GM23338 (cell line): ENCODE measurements at regions not wholly inside any gene's neighbourhood (a gene's known extent, or its start where the extent isn't known, plus 50 kb on each side); places are given as distances from the start of the nearest gene placed in this dataset.

ENCODE experiments used
- ATAC-seq: fragments of 200-7000 bp; cut with Tn5 transposase; 3 replicates; pipeline ENCODE4 v1.9.1; 2020
- DNase-seq: peaks from one replicate; pipeline ENCODE4 v3.0.0-alpha.2; 2015; ENCODE audit warnings: low spot score
- H2AFZ ChIP-seq: fragments of 200-600 bp; sonication (generic); 2 replicates; pipeline ENCODE4 v1.8.0; 2016; ENCODE audit warnings: antibody characterized with exemption, mild to moderate bottlenecking, moderate library complexity
- H3F3A ChIP-seq: fragments of 200-600 bp; sonication (generic); replicated peaks from 2 replicates; pipeline ENCODE4 v1.8.0; 2017; ENCODE audit warnings: antibody characterized with exemption, mixed run types, low read depth
- H3K27ac ChIP-seq: fragments of 200-600 bp; sonication (generic); 2 replicates; pipeline ENCODE4 v1.6.1; 2016; ENCODE audit warnings: low read depth
- H3K27me3 ChIP-seq: fragments of 200-600 bp; sonication (generic); 2 replicates; pipeline ENCODE4 v1.8.0; 2016; ENCODE audit warnings: mild to moderate bottlenecking, mixed run types, moderate library complexity; ENCODE audit not compliant: insufficient read depth
- H3K36me3 ChIP-seq: fragments of 200-600 bp; sonication (generic); 2 replicates; pipeline ENCODE4 v1.8.0; 2016; ENCODE audit warnings: mild to moderate bottlenecking; ENCODE audit not compliant: insufficient read depth
- H3K4me1 ChIP-seq: fragments of 200-600 bp; sonication (generic); 2 replicates; pipeline ENCODE4 v1.8.0; 2016; ENCODE audit warnings: mild to moderate bottlenecking, moderate library complexity; ENCODE audit not compliant: insufficient read depth
- H3K4me2 ChIP-seq: fragments of 200-600 bp; sonication (generic); 2 replicates; pipeline ENCODE4 v1.7.1; 2017; ENCODE audit warnings: mixed run types
- H3K4me3 ChIP-seq: fragments of 200-600 bp; sonication (generic); 2 replicates; pipeline ENCODE4 v1.6.1; 2016; ENCODE audit warnings: mixed run types
- H3K79me2 ChIP-seq: fragments of 200-600 bp; sonication (generic); replicated peaks from 2 replicates; pipeline ENCODE4 v1.8.0; 2017; ENCODE audit warnings: mild to moderate bottlenecking; ENCODE audit not compliant: insufficient read depth
- H3K9me2 ChIP-seq: fragments of 200-600 bp; sonication (generic); 2 replicates; pipeline ENCODE4 v1.8.0; 2017; ENCODE audit not compliant: insufficient read depth
- H4K20me1 ChIP-seq: fragments of 200-600 bp; sonication (generic); replicated peaks from 2 replicates; pipeline ENCODE4 v1.8.0; 2017; ENCODE audit warnings: mild to moderate bottlenecking; ENCODE audit not compliant: insufficient read depth
- H3K27ac Mint-ChIP-seq: 2 replicates; pipeline ENCODE4 v1.8.0; 2020; ENCODE audit warnings: inconsistent platforms, mild to moderate bottlenecking, moderate library complexity, mixed read lengths
- H3K27me3 Mint-ChIP-seq: 3 replicates; pipeline ENCODE4 v1.8.0; 2022; ENCODE audit warnings: low read depth, mild to moderate bottlenecking, moderate library complexity, mixed read lengths, inconsistent platforms; ENCODE audit not compliant: insufficient read depth, poor library complexity
- H3K36me3 Mint-ChIP-seq: 3 replicates; pipeline ENCODE4 v1.8.0; 2021; ENCODE audit warnings: low read depth, mild to moderate bottlenecking, inconsistent platforms, moderate library complexity, mixed read lengths
- H3K4me1 Mint-ChIP-seq: 3 replicates; pipeline ENCODE4 v1.8.0; 2020; ENCODE audit warnings: mild to moderate bottlenecking, inconsistent platforms, mixed read lengths
- H3K4me3 Mint-ChIP-seq: 3 replicates; pipeline ENCODE4 v1.8.0; 2021; ENCODE audit warnings: moderate library complexity, mild to moderate bottlenecking, inconsistent platforms, mixed read lengths
- H3K9me3 Mint-ChIP-seq: 3 replicates; pipeline ENCODE4 v1.8.0; 2020; ENCODE audit warnings: moderate library complexity, mild to moderate bottlenecking, inconsistent platforms, mixed read lengths
- CREB1 ChIP-seq: fragments of 250-450 bp; sonication (Bioruptor Pico); IDR thresholded peaks from 2 replicates; pipeline ENCODE4 v1.5.0; 2020; ENCODE audit warnings: low read depth, mild to moderate bottlenecking, moderate library complexity
- EZH2 ChIP-seq: fragments of 200-600 bp; sonication (generic); IDR thresholded peaks from one replicate; pipeline ENCODE4 v1.8.0; 2017; ENCODE audit warnings: antibody characterized with exemption, mild to moderate bottlenecking, low read depth; ENCODE audit not compliant: unreplicated experiment
- EZH2phosphoT487 ChIP-seq: fragments of 200-600 bp; sonication (generic); IDR thresholded peaks from one replicate; pipeline ENCODE4 v1.8.1; 2018; ENCODE audit warnings: antibody characterized with exemption; ENCODE audit not compliant: unreplicated experiment
- JUNB ChIP-seq: IDR thresholded peaks from one replicate; pipeline ENCODE4 v1.6.1; 2016; ENCODE audit warnings: antibody characterized with exemption; ENCODE audit not compliant: unreplicated experiment
- NANOG ChIP-seq: IDR thresholded peaks from 2 replicates; pipeline ENCODE4 v1.6.1; 2016; ENCODE audit warnings: antibody characterized with exemption, borderline replicate concordance
- POLR2AphosphoS5 ChIP-seq: IDR thresholded peaks from 2 replicates; pipeline ENCODE4 v1.6.1; 2016; ENCODE audit warnings: antibody characterized with exemption, low read depth
- REST ChIP-seq: IDR thresholded peaks from one replicate; pipeline ENCODE4 v1.6.1; 2018; ENCODE audit warnings: antibody characterized with exemption; ENCODE audit not compliant: unreplicated experiment
- ZNF331 ChIP-seq: fragments of 250-450 bp; sonication (Bioruptor Pico); IDR thresholded peaks from 2 replicates; pipeline ENCODE4 v1.5.0; 2020; ENCODE audit warnings: low read depth, mild to moderate bottlenecking, moderate library complexity
- TF ChIP-seq, protein P1 (sequence below), 2 experiments: fragments of 200-600 bp in 1 of 2; sonication (generic) in 1 of 2; conservative IDR thresholded peaks; 2 replicates each; pipeline versions ENCODE4 v1.5.1 to v1.6.1; 2016 to 2017; ENCODE audit warnings: antibody characterized with exemption in 2 of 2, low read depth in 2 of 2, mild to moderate bottlenecking in 2 of 2, moderate library complexity in 1 of 2
- TF ChIP-seq, protein P2 (sequence below): IDR thresholded peaks from 2 replicates; pipeline ENCODE4 v1.6.1; 2016; ENCODE audit warnings: antibody characterized with exemption

- TF ChIP-seq, protein P1, sequence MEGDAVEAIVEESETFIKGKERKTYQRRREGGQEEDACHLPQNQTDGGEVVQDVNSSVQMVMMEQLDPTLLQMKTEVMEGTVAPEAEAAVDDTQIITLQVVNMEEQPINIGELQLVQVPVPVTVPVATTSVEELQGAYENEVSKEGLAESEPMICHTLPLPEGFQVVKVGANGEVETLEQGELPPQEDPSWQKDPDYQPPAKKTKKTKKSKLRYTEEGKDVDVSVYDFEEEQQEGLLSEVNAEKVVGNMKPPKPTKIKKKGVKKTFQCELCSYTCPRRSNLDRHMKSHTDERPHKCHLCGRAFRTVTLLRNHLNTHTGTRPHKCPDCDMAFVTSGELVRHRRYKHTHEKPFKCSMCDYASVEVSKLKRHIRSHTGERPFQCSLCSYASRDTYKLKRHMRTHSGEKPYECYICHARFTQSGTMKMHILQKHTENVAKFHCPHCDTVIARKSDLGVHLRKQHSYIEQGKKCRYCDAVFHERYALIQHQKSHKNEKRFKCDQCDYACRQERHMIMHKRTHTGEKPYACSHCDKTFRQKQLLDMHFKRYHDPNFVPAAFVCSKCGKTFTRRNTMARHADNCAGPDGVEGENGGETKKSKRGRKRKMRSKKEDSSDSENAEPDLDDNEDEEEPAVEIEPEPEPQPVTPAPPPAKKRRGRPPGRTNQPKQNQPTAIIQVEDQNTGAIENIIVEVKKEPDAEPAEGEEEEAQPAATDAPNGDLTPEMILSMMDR (conservative IDR thresholded peaks at IDR 0.05; ENCODE audit: low read depth in 2 of 2), result no peak
- no peak for TF ChIP-seq CREB1 (CRISPR knock-in tag)
Observed at GRCh38 chr3:70744536-70744935, 432.1 kb upstream of the MDFIC2 start (continued).

GRCh38 chr3:70743754-70744153, 431.3 kb upstream of the MDFIC2 start:
- Histone ChIP-seq H2AFZ (no peak overlapping the region), H3K36me3 (no peaks in the 10 kb centered on the region), H3K4me2 (no peak overlapping the region), H3K27ac (no peak overlapping the region), H3K4me1 (peaks cover 6% of the 10 kb centered on the region; the same call in 1 of the 2 replicates), H3K27me3 (no peaks in the 10 kb centered on the region), H3F3A (no peaks in the 10 kb centered on the region), H3K9me2 (peaks cover 9% of the 10 kb centered on the region; the same call in 1 of the 2 replicates), H4K20me1 (no peaks in the 10 kb centered on the region), H3K4me3 (no peak overlapping the region), H3K79me2 (no peaks in the 10 kb centered on the region)
- Mint-ChIP-seq H3K9me3 (no peaks in the 10 kb centered on the region), H3K4me1 (peaks cover 15% of the 10 kb centered on the region), H3K36me3 (no peaks in the 10 kb centered on the region), H3K27me3 (peaks cover 4% of the 10 kb centered on the region), H3K27ac (no peak overlapping the region), H3K4me3 (no peak overlapping the region)
- ATAC-seq (no peak), DNase-seq (no peak)
- no peak for TF ChIP-seq REST
- TF ChIP-seq, protein P2, sequence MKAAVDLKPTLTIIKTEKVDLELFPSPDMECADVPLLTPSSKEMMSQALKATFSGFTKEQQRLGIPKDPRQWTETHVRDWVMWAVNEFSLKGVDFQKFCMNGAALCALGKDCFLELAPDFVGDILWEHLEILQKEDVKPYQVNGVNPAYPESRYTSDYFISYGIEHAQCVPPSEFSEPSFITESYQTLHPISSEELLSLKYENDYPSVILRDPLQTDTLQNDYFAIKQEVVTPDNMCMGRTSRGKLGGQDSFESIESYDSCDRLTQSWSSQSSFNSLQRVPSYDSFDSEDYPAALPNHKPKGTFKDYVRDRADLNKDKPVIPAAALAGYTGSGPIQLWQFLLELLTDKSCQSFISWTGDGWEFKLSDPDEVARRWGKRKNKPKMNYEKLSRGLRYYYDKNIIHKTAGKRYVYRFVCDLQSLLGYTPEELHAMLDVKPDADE, result no peak
- no peak for TF ChIP-seq NANOG
- no peak for TF ChIP-seq JUNB
- no peak for TF ChIP-seq ZNF331
- TF ChIP-seq, protein P1 (conservative IDR thresholded peaks at IDR 0.05; ENCODE audit: low read depth in 2 of 2), result no peak
- TF ChIP-seq EZH2phosphoT487, result no peak
- no peak for TF ChIP-seq POLR2AphosphoS5
- TF ChIP-seq CREB1 (CRISPR knock-in tag), result no peak
- TF ChIP-seq EZH2, result no peak
